Effector memory CD4-positive, alpha-beta T cell (primary cell): ENCODE measurements at regions not wholly inside any gene's neighbourhood (a gene's known extent, or its start where the extent isn't known, plus 50 kb on each side); places are given as distances from the start of the nearest gene placed in this dataset.

Source experiments
- DNase-seq, 3 donors: peaks; one replicate each; pipeline ENCODE4 v3.0.0-alpha.2; 2020
- H3K27ac ChIP-seq: 2 replicates; pipeline ENCODE4 v1.7.0; 2013; ENCODE audit warnings: mild to moderate bottlenecking, low read length, moderate library complexity; ENCODE audit not compliant: insufficient read depth, poor library complexity, severe bottlenecking
- H3K27me3 ChIP-seq: replicated peaks from 2 replicates; pipeline ENCODE4 v1.7.0; 2013; ENCODE audit warnings: mild to moderate bottlenecking, low read length; ENCODE audit not compliant: insufficient read depth, control insufficient read depth, poor library complexity, severe bottlenecking
- H3K36me3 ChIP-seq: 2 replicates; pipeline ENCODE4 v1.7.0; 2013; ENCODE audit warnings: mild to moderate bottlenecking, low read length, moderate library complexity; ENCODE audit not compliant: control insufficient read depth, insufficient read depth
- H3K4me1 ChIP-seq: 2 replicates; pipeline ENCODE4 v1.7.0; 2013; ENCODE audit warnings: low read length, mild to moderate bottlenecking; ENCODE audit not compliant: control insufficient read depth, insufficient read depth, poor library complexity, severe bottlenecking
- H3K4me3 ChIP-seq: 2 replicates; pipeline ENCODE4 v1.7.0; 2013; ENCODE audit warnings: low read length, low read depth, mild to moderate bottlenecking; ENCODE audit not compliant: insufficient read depth, poor library complexity, severe bottlenecking
- H3K9me3 ChIP-seq: 2 replicates; pipeline ENCODE4 v1.7.0; 2013; ENCODE audit warnings: mild to moderate bottlenecking, low read length, moderate library complexity; ENCODE audit not compliant: control insufficient read depth

- no peaks in the 10 kb centered on the region for H3K4me1 ChIP-seq
- H3K27me3 ChIP-seq, result no peaks in the 10 kb centered on the region
- no peaks in the 10 kb centered on the region for H3K36me3 ChIP-seq
- no peak overlapping the region for H3K4me3 ChIP-seq
- no peak overlapping the region for H3K27ac ChIP-seq
- H3K9me3 ChIP-seq, result no peaks in the 10 kb centered on the region
- no peak for DNase-seq
Observed at GRCh38 chr4:27474691-27475090, 614.0 kb downstream of the STIM2 start.

DNA sequence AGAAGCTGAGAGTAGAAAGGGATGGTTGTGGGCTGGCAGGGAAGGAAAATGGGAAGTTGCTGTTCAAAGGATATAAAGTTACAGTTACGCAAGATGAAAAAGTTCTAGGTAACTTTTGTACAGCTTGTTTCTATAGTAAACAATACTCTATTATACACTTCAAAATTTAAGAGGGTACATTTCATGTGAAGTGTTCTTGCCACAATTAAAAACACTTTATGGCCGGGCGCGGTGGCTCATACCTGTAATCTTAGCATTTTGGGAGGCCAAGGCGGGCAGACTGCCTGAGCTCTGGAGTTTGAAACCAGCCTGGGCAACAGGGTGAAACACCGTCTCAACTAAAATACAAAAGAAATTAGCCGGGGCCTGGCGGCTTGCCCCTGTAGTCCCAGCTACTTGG is 623.6 kb downstream of the STIM2 start:
- Histone ChIP-seq H3K4me3 (no peak overlapping the region), H3K27ac (no peak overlapping the region), H3K27me3 (no peaks in the 10 kb centered on the region), H3K9me3 (no peaks in the 10 kb centered on the region), H3K4me1 (no peaks in the 10 kb centered on the region), H3K36me3 (no peaks in the 10 kb centered on the region)
- no peak for DNase-seq

- no peaks in the 10 kb centered on the region for H3K36me3 ChIP-seq
- no peak overlapping the region for H3K27ac ChIP-seq
- no peaks in the 10 kb centered on the region for H3K27me3 ChIP-seq
- no peaks in the 10 kb centered on the region for H3K4me1 ChIP-seq
- no peaks in the 10 kb centered on the region for H3K9me3 ChIP-seq
- H3K4me3 ChIP-seq, result no peak overlapping the region
- no peak for DNase-seq
Observed at GRCh38 chr4:27490315-27490714, 629.7 kb downstream of the STIM2 start.

DNA sequence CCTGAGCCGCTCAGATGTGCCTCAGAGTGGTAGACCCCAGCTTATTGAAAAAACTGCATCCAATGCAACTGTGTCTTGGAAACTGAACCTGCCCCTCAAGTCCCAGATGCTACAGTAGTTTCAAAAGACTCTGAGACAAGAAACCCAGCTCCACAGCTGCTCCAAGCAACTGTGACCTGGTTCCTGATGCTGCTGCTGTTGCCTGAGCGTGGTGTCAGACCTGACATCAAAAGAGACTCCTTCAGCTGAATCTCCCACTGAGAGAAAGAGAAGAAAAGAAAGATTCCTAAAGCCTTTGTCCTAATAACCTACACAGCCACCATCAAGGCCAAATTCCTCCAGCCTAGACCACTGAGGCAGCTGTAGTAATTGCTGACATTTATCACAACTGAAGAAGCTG is 630.1 kb downstream of the STIM2 start:
- no peak overlapping the region for H3K4me3 ChIP-seq
- no peaks in the 10 kb centered on the region for H3K36me3 ChIP-seq
- no peaks in the 10 kb centered on the region for H3K4me1 ChIP-seq
- no peak overlapping the region for H3K27ac ChIP-seq
- H3K9me3 ChIP-seq, result no peaks in the 10 kb centered on the region
- DNase-seq, result no peak
- no peaks in the 10 kb centered on the region for H3K27me3 ChIP-seq

DNA sequence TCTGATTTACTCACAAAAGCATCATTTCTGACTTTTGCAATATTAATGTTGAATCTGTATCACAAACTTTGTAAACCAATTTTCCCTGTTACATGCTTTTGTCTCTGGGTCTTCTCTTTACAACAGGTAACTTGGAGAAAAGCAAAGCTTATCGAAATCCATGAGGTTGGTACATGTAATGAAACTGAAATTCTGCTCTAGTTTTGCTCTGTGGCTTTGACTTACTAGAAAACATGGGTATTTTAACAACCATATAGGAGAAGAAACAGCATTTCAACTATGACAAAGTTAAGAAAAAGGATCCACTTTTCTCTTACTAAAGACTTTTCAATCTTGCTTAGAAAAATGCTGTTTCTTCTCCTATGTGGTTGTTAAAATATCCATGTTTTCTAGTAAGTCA is 645.8 kb downstream of the STIM2 start:
- no peak overlapping the region for H3K27ac ChIP-seq
- no peak for DNase-seq
- H3K9me3 ChIP-seq, result no peaks in the 10 kb centered on the region
- no peaks in the 10 kb centered on the region for H3K36me3 ChIP-seq
- H3K4me1 ChIP-seq, result no peaks in the 10 kb centered on the region
- no peaks in the 10 kb centered on the region for H3K27me3 ChIP-seq
- no peak overlapping the region for H3K4me3 ChIP-seq

GRCh38 chr4:27514711-27515110 is 654.1 kb downstream of the STIM2 start:
- Histone ChIP-seq H3K27ac (no peak overlapping the region), H3K4me3 (no peak overlapping the region), H3K4me1 (no peaks in the 10 kb centered on the region), H3K36me3 (no peaks in the 10 kb centered on the region), H3K27me3 (no peaks in the 10 kb centered on the region), H3K9me3 (peaks cover 4% of the 10 kb centered on the region)
- no peak for DNase-seq

GRCh38 chr4:27515140-27515539 is 654.5 kb downstream of the STIM2 start:
- H3K27ac ChIP-seq, result no peak overlapping the region
- no peaks in the 10 kb centered on the region for H3K4me1 ChIP-seq
- no peak for DNase-seq
- H3K4me3 ChIP-seq, result no peak overlapping the region
- peaks cover 4% of the 10 kb centered on the region for H3K9me3 ChIP-seq
- H3K36me3 ChIP-seq, result no peaks in the 10 kb centered on the region
- H3K27me3 ChIP-seq, result no peaks in the 10 kb centered on the region

- Histone ChIP-seq H3K4me3 (no peak overlapping the region), H3K36me3 (no peaks in the 10 kb centered on the region), H3K27me3 (no peaks in the 10 kb centered on the region), H3K27ac (no peak overlapping the region), H3K9me3 (peaks cover 2% of the 10 kb centered on the region), H3K4me1 (no peaks in the 10 kb centered on the region)
- no peak for DNase-seq
Observed at GRCh38 chr4:27518876-27519275, 658.2 kb downstream of the STIM2 start.

- no peaks in the 10 kb centered on the region for H3K4me1 ChIP-seq
- H3K9me3 ChIP-seq, result no peaks in the 10 kb centered on the region
- no peak for DNase-seq
- H3K27me3 ChIP-seq, result no peaks in the 10 kb centered on the region
- no peak overlapping the region for H3K4me3 ChIP-seq
- H3K36me3 ChIP-seq, result no peaks in the 10 kb centered on the region
- H3K27ac ChIP-seq, result no peak overlapping the region
Observed at GRCh38 chr4:27524224-27524623, 663.6 kb downstream of the STIM2 start.

DNA sequence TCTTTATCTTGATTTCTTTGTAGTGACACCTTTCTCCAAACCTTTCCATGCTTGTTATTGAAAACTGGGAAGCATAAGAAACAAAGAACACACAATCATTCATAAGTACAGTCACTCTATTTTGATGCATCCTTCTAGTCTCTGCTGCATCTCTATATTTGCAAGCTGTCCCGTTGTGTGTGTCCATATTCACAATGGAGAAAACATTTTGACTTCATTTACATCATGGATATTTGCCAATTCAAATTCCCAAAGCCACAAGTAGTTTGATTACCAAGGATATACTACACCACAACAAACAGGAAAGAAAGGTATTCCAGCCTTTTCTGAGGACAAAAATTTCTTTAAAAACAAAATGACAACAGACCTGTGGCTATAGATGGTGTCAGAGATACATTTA is 673.8 kb downstream of the STIM2 start:
- no peak for DNase-seq
- Histone ChIP-seq H3K9me3 (no peaks in the 10 kb centered on the region), H3K4me3 (no peak overlapping the region), H3K4me1 (no peaks in the 10 kb centered on the region), H3K27ac (no peak overlapping the region), H3K36me3 (no peaks in the 10 kb centered on the region), H3K27me3 (no peaks in the 10 kb centered on the region)
